ENCODE measurements at regions not wholly inside any gene's neighbourhood (a gene's known extent, or its start where the extent isn't known, plus 50 kb on each side); places are given as distances from the start of the nearest gene placed in this dataset.
A peak's percentile ranks its signal among the peaks of the same experiment; 100 is the strongest.

DNA sequence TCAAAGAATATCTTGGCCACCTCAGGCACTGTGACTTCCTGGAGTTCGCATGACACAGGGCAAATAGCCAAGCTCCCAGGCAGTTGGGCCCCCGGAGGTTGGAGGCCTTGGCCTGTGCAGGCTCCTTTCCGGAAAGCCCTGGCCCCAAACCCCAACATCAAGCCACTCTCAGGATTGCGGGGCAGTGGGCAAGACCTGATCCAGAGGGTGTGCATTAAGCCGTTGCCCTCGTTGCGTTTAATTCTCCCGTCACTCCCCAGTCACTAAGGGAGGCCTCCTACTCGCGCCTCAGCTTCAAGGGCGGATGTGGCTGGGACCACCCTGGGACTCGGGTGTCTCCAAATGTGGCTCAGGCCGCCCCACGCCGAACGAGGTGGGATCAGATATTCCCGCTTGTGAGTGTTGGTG is 60.1 kb downstream of the TMEM174 start:
- ChIA-PET POLR2A (ENCODE audit: unreplicated experiment) (no interaction called here), CTCF (interaction anchor here (1.3 kb wide), 1 partner anchor 15 kb away, joined by 3 read pairs; no protein-coding TSS in a partner anchor)
- no peak overlapping the region for H4K8ac ChIP-seq (ENCODE audit: low read depth in 2 of 2, low read length in 2 of 2)
- H2AK9ac ChIP-seq (replicated peaks; ENCODE audit: low read depth, low read length, poor library complexity): peak overlapping the region; percentile 5
- no peaks in the 10 kb centered on the region; the same call in 1 of the 2 replicates for H3K27me3 ChIP-seq (ENCODE audit: control insufficient read depth, insufficient read depth, low read length)
- dilution Hi-C loops (cut with HindIII; ENCODE audit: low sequenced_read_pairs, unreplicated experiment): no loop called here
- no peak overlapping the region for H2BK20ac ChIP-seq (ENCODE audit: low read depth, low read length)
- peak overlapping the region; percentile 18; the same call in 1 of the 3 replicates for H2BK15ac ChIP-seq (ENCODE audit: low read depth, low read length)
- no peak overlapping the region for H3K27ac ChIP-seq (ENCODE audit: insufficient read depth, low read length)
- H3K9me3 ChIP-seq (ENCODE audit: control insufficient read depth, insufficient read depth, low read length): peaks cover 2% of the 10 kb centered on the region; the same call in 1 of the 2 replicates
- H3K9ac ChIP-seq (ENCODE audit: low read depth, low read length): no peak overlapping the region
- H3K56ac ChIP-seq (ENCODE audit: extremely low read depth, insufficient read depth, low read length): no peak overlapping the region
- no peaks in the 10 kb centered on the region for H4K20me1 ChIP-seq (ENCODE audit: insufficient read depth, low read length)
- no peak overlapping the region for H2BK5ac ChIP-seq (ENCODE audit: low read depth, low read length, poor library complexity, severe bottlenecking)
- H2BK120ac ChIP-seq (ENCODE audit: low read depth, low read length): peak overlapping the region; percentile 19; the same call in 1 of the 2 replicates
- no peaks in the 10 kb centered on the region for H3K79me1 ChIP-seq (ENCODE audit: low read depth in 1 of 2, low read length in 2 of 2)
- H3K4me3 ChIP-seq (ENCODE audit: insufficient read depth, low read depth, low read length): no peak overlapping the region
- H3K23ac ChIP-seq (ENCODE audit: low read depth, low read length): no peak overlapping the region
- H2AFZ ChIP-seq (replicated peaks; ENCODE audit: low read length, poor library complexity): peak overlapping the region; percentile 74
- H3K4me1 ChIP-seq (ENCODE audit: control insufficient read depth, insufficient read depth, low read length): peaks cover 13% of the 10 kb centered on the region
- 88% methylated on average over 8 of the region's 17 CpGs; no CpG with 5 or more reads in 1 of the 2 experiments for WGBS, 2 experiments (ENCODE audit: extremely low coverage in 2 of 2, insufficient read length in 1 of 2)
- BruUV-seq (replicated peaks): no TSS peak
- no peak overlapping the region for H3K4ac ChIP-seq (ENCODE audit: low read depth, low read length)
- no peak for ATAC-seq (ENCODE audit: low read depth)
- H3K18ac ChIP-seq (ENCODE audit: low read depth, low read length): no peak overlapping the region
- intact Hi-C loops (cut with micrococcal nuclease): no loop called here
- no peak overlapping the region for H4K5ac ChIP-seq (ENCODE audit: low read depth, low read length)
- no peak overlapping the region for H3K4me2 ChIP-seq (ENCODE audit: low read depth, low read length)
- H3K9me1 ChIP-seq (ENCODE audit: insufficient read depth, low read length): 0 out of 2 replicates have a peak, but pooled peaks cover 4% of the 10 kb centered on the region
- no peak for TF ChIP-seq MAFK (IDR thresholded peaks at IDR 0.05; ENCODE audit: low read depth, low read length)
- no peak for TF ChIP-seq MXI1 (IDR thresholded peaks at IDR 0.05; ENCODE audit: borderline replicate concordance, low read depth, low read length)
- no peak for TF ChIP-seq FOS (IDR thresholded peaks at IDR 0.05; ENCODE audit: low read depth, low read length)
- TF ChIP-seq MAZ (IDR thresholded peaks at IDR 0.05; ENCODE audit: borderline replicate concordance, low read depth, low read length): no peak
- no peak for TF ChIP-seq RFX5 (IDR thresholded peaks at IDR 0.05; ENCODE audit: low read depth, low read length)
- TF ChIP-seq CEBPB (IDR thresholded peaks at IDR 0.05; ENCODE audit: low read depth, low read length): no peak
- TF ChIP-seq, protein P1, sequence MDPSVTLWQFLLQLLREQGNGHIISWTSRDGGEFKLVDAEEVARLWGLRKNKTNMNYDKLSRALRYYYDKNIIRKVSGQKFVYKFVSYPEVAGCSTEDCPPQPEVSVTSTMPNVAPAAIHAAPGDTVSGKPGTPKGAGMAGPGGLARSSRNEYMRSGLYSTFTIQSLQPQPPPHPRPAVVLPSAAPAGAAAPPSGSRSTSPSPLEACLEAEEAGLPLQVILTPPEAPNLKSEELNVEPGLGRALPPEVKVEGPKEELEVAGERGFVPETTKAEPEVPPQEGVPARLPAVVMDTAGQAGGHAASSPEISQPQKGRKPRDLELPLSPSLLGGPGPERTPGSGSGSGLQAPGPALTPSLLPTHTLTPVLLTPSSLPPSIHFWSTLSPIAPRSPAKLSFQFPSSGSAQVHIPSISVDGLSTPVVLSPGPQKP (IDR thresholded peaks at IDR 0.05; ENCODE audit: borderline replicate concordance, low read depth, low read length): no peak
- TF ChIP-seq RCOR1 (IDR thresholded peaks at IDR 0.05; ENCODE audit: insufficient replicate concordance, low read length): no peak
- TF ChIP-seq USF2 (IDR thresholded peaks at IDR 0.05; ENCODE audit: low read depth, low read length): no peak
- no peak overlapping the region for H4K91ac ChIP-seq (ENCODE audit: insufficient read depth, low read depth, low read length)
- no peaks in the 10 kb centered on the region for H3K36me3 ChIP-seq (ENCODE audit: control insufficient read depth, insufficient read depth, low read length)
- peak overlapping the region; percentile 74 for H2AK5ac ChIP-seq (ENCODE audit: low read depth, low read length)
- in situ Hi-C loops (cut with MboI; ENCODE audit: low sequenced_read_pairs): no loop called here
- H3K14ac ChIP-seq (replicated peaks; ENCODE audit: low read depth, low read length): no peak overlapping the region
- no peak for DNase-seq

All from IMR-90 (cell line).